ENCODE measurements at regions not wholly inside any gene's neighbourhood (a gene's known extent, or its start where the extent isn't known, plus 50 kb on each side); places are given as distances from the start of the nearest gene placed in this dataset.

- no peak overlapping the region for H3K4me3 ChIP-seq
- TF ChIP-seq EZH2 (IDR thresholded peaks at IDR 0.05; ENCODE audit: low read depth): no peak
- no peak for TF ChIP-seq CTCF (conservative IDR thresholded peaks at IDR 0.05)
- intact Hi-C loops (cut with micrococcal nuclease; ENCODE audit: unreplicated experiment): loop anchor here (10.0 kb wide), 1 partner anchor 106 kb away; no protein-coding TSS in a partner anchor
- DNase-seq: no peak
- no peaks in the 10 kb centered on the region for H3F3A ChIP-seq (ENCODE audit: insufficient read depth, low read depth)
- H3K4me1 ChIP-seq (replicated peaks; ENCODE audit: insufficient read depth): no peaks in the 10 kb centered on the region
- H3K36me3 ChIP-seq (ENCODE audit: low read depth): no peaks in the 10 kb centered on the region
- H3K79me2 ChIP-seq (ENCODE audit: low read depth): no peaks in the 10 kb centered on the region
- H3K27ac ChIP-seq: no peak overlapping the region
- H4K20me1 ChIP-seq (ENCODE audit: insufficient read depth): no peaks in the 10 kb centered on the region
- no peaks in the 10 kb centered on the region for H3K27me3 ChIP-seq (ENCODE audit: insufficient read depth, low read depth)
- ChIA-PET POLR2A (ENCODE audit: unreplicated experiment) (no interaction called here), CTCF (no interaction called here)
- no peaks in the 10 kb centered on the region for H3K9me2 ChIP-seq (ENCODE audit: insufficient read depth)
- H2AFZ ChIP-seq: no peak overlapping the region
- H3K9me3 ChIP-seq (ENCODE audit: insufficient read depth, low read depth): no peaks in the 10 kb centered on the region
- BruUV-seq (replicated peaks): no TSS peak
- no peak overlapping the region for H3K4me2 ChIP-seq
These were observed 102.8 kb upstream of the MAP2 start for GRCh38 chr2:209321076-209321475.

DNA sequence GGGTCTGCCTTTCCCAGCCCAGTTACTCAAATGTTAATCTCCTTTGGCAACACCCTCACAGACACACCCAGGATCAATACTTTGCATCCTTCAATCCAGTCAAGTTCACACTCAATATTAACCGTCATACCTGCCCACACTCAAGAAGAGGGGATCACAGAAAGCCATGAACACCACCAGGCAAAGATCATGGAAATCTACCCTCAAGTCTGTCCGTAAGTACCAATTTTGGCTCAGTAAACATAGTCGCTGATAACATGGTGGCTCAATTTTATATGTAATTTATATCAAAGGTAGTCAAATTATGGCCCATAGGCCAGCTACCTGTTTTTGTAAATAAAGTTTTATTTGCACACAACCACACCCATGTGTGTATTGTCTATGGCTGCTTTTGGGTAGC lies 102.3 kb upstream of the MAP2 start:
- ChIA-PET CTCF (no interaction called here), POLR2A (ENCODE audit: unreplicated experiment) (no interaction called here)
- Histone ChIP-seq H3K27me3 (ENCODE audit: insufficient read depth, low read depth) (no peaks in the 10 kb centered on the region), H3K4me1 (replicated peaks; ENCODE audit: insufficient read depth) (no peaks in the 10 kb centered on the region), H3K4me3 (no peak overlapping the region), H4K20me1 (ENCODE audit: insufficient read depth) (no peaks in the 10 kb centered on the region), H3K9me2 (ENCODE audit: insufficient read depth) (no peaks in the 10 kb centered on the region), H3K4me2 (no peak overlapping the region), H3F3A (ENCODE audit: insufficient read depth, low read depth) (no peaks in the 10 kb centered on the region), H2AFZ (no peak overlapping the region), H3K9me3 (ENCODE audit: insufficient read depth, low read depth) (no peaks in the 10 kb centered on the region), H3K79me2 (ENCODE audit: low read depth) (no peaks in the 10 kb centered on the region), H3K27ac (no peak overlapping the region), H3K36me3 (ENCODE audit: low read depth) (no peaks in the 10 kb centered on the region)
- intact Hi-C loops (cut with micrococcal nuclease; ENCODE audit: unreplicated experiment): loop anchor here (10.0 kb wide), 1 partner anchor 107 kb away; no protein-coding TSS in a partner anchor
- no peak for TF ChIP-seq CTCF (conservative IDR thresholded peaks at IDR 0.05)
- TF ChIP-seq EZH2 (IDR thresholded peaks at IDR 0.05; ENCODE audit: low read depth): no peak
- no TSS peak for BruUV-seq (replicated peaks)
- DNase-seq: no peak

DNA sequence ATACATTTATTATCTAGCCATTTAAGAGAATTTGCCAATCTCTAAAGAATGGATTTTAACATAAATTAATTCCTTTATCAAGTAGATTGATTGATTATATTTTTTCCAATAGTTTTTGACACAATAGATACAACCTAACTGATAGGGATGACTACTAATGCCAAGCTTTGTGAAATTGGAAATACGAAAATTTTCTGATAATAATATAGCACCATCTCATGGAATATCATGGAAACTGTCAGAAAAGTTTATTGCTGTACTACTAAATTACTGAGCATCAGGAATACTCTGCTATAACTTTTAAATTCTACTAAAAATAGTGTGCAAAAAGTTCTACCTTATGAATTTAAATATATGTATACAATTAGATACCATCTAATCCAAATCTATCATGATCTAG lies 101.8 kb upstream of the MAP2 start:
- no peaks in the 10 kb centered on the region for H3F3A ChIP-seq (ENCODE audit: insufficient read depth, low read depth)
- H3K27me3 ChIP-seq (ENCODE audit: insufficient read depth, low read depth): no peaks in the 10 kb centered on the region
- no peak overlapping the region for H3K4me3 ChIP-seq
- H3K9me3 ChIP-seq (ENCODE audit: insufficient read depth, low read depth): no peaks in the 10 kb centered on the region
- no peaks in the 10 kb centered on the region for H4K20me1 ChIP-seq (ENCODE audit: insufficient read depth)
- no peaks in the 10 kb centered on the region for H3K79me2 ChIP-seq (ENCODE audit: low read depth)
- no peaks in the 10 kb centered on the region for H3K36me3 ChIP-seq (ENCODE audit: low read depth)
- no peak for TF ChIP-seq EZH2 (IDR thresholded peaks at IDR 0.05; ENCODE audit: low read depth)
- TF ChIP-seq CTCF (conservative IDR thresholded peaks at IDR 0.05): peak; percentile 39; the same call in 1 of the 2 replicates
- no peaks in the 10 kb centered on the region for H3K9me2 ChIP-seq (ENCODE audit: insufficient read depth)
- POLR2A ChIA-PET (ENCODE audit: unreplicated experiment): no interaction called here
- H3K4me1 ChIP-seq (replicated peaks; ENCODE audit: insufficient read depth): no peaks in the 10 kb centered on the region
- H2AFZ ChIP-seq: no peak overlapping the region
- no TSS peak for BruUV-seq (replicated peaks)
- DNase-seq: no peak
- CTCF ChIA-PET: no interaction called here
- intact Hi-C loops (cut with micrococcal nuclease; ENCODE audit: unreplicated experiment): loop anchor here (1.0 to 10.0 kb wide), 2 partner anchors 107 to 856 kb away; no protein-coding TSS in a partner anchor
- H3K27ac ChIP-seq: no peak overlapping the region
- H3K4me2 ChIP-seq: no peak overlapping the region
